T-cell (primary cell): ENCODE measurements at regions not wholly inside any gene's neighbourhood (a gene's known extent, or its start where the extent isn't known, plus 50 kb on each side); places are given as distances from the start of the nearest gene placed in this dataset.
"Not testable (repeated sequence)": the region's sequence is repeated elsewhere in the genome, so short reads cannot be mapped to it uniquely, and the experiment has no call there.

Experiments
- ATAC-seq, 4 experiments: fragments of 200-7000 bp in 3 of 4; fragments of 150-1000 bp in 1 of 4; cut with Tn5 transposase; replicated peaks in 1 of 4; 1 replicate in 3 of 4; 2 replicates in 1 of 4; pipeline ENCODE4 v1.10.0; 2021; ENCODE audit warnings: moderate library complexity in 3 of 4, mild to moderate bottlenecking in 2 of 4, moderate number of reproducible peaks in 1 of 4
- CTCF ChIA-PET, 2 donors: fragments of 300-600 bp; sonication (Branson Sonifier 250); formaldehyde crosslinking; loops; one replicate each; lab custom pipeline; 2022; ENCODE audit warnings: antibody characterized with exemption in 2 of 2; lab: Charles Lee
- POLR2A ChIA-PET, 2 donors: fragments of 300-600 bp; sonication (Branson Sonifier 250); formaldehyde crosslinking; loops; one replicate each; lab custom pipeline; 2022; ENCODE audit warnings: antibody characterized with exemption in 2 of 2; lab: Charles Lee
- DNase-seq, 35 experiments: peaks; one replicate each; pipeline versions ENCODE4 v3.0.0 to v3.0.0-alpha.2; 2013 to 2023
- H3K27ac ChIP-seq: one replicate; pipeline ENCODE4 v1.5.1; 2013; ENCODE audit warnings: low read length
- H3K27me3 ChIP-seq, 2 experiments: replicated peaks in 1 of 2; 1 replicate in 1 of 2; 2 replicates in 1 of 2; pipeline versions ENCODE4 v1.6.1 to v1.7.0; 2013; ENCODE audit warnings: low read length in 1 of 2, mixed read lengths in 1 of 2; ENCODE audit not compliant: control insufficient read depth in 2 of 2, insufficient read depth in 2 of 2; ENCODE audit errors: extremely low read depth in 1 of 2
- H3K36me3 ChIP-seq, 2 donors: 1 replicate in 1 of 2; 2 replicates in 1 of 2; pipeline versions ENCODE4 v1.6.1 to v1.7.0; 2013; ENCODE audit warnings: low read length in 1 of 2; ENCODE audit not compliant: control insufficient read depth in 2 of 2, insufficient read depth in 1 of 2; ENCODE audit errors: extremely low read depth in 1 of 2
- H3K4me1 ChIP-seq, 2 experiments: 1 replicate in 1 of 2; 2 replicates in 1 of 2; pipeline versions ENCODE4 v1.6.1 to v1.7.0; 2013; ENCODE audit warnings: low read length in 2 of 2, mixed read lengths in 1 of 2; ENCODE audit not compliant: insufficient read depth in 2 of 2, control insufficient read depth in 1 of 2; ENCODE audit errors: extremely low read depth in 1 of 2
- H3K4me3 ChIP-seq, 2 donors: 1 replicate in 1 of 2; 2 replicates in 1 of 2; pipeline versions ENCODE4 v1.5.1 to v1.7.0; 2013; ENCODE audit warnings: mild to moderate bottlenecking in 2 of 2, low read length in 1 of 2, moderate library complexity in 1 of 2; ENCODE audit not compliant: control insufficient read depth in 1 of 2; ENCODE audit errors: extremely low read depth in 1 of 2
- H3K9me3 ChIP-seq: 2 replicates; pipeline ENCODE4 v1.7.0; 2013
- H3K27ac Mint-ChIP-seq, 2 donors: one replicate each; pipeline ENCODE4 v1.8.0; 2020 to 2021; ENCODE audit warnings: mild to moderate bottlenecking in 2 of 2, mixed read lengths in 2 of 2
- H3K27me3 Mint-ChIP-seq, 2 donors: one replicate each; pipeline ENCODE4 v1.8.0; 2021 to 2022; ENCODE audit warnings: mixed read lengths in 2 of 2
- H3K36me3 Mint-ChIP-seq: one replicate; pipeline ENCODE4 v1.8.0; 2021; ENCODE audit warnings: mixed read lengths
- H3K4me1 Mint-ChIP-seq, 3 donors: one replicate each; pipeline ENCODE4 v1.8.0; 2020 to 2022; ENCODE audit warnings: mixed read lengths in 3 of 3, mild to moderate bottlenecking in 1 of 3
- H3K4me3 Mint-ChIP-seq, 3 donors: one replicate each; pipeline ENCODE4 v1.8.0; 2020 to 2022; ENCODE audit warnings: mild to moderate bottlenecking in 3 of 3, mixed read lengths in 3 of 3, moderate library complexity in 3 of 3
- H3K9me3 Mint-ChIP-seq, 3 donors: one replicate each; pipeline ENCODE4 v1.8.0; 2020 to 2022; ENCODE audit warnings: mixed read lengths in 3 of 3
- WGBS: methylation state at CpG from one replicate; pipeline ENCODE4 v1.1.5; 2013; ENCODE audit warnings: missing lambda C conversion rate; ENCODE audit not compliant: insufficient coverage; 5-methylcytosine and 5-hydroxymethylcytosine counted together

- H3K27me3 ChIP-seq, H3K36me3 Mint-ChIP-seq, ATAC-seq, H3K4me1 Mint-ChIP-seq, H3K9me3 ChIP-seq, H3K36me3 ChIP-seq, H3K4me1 ChIP-seq, H3K4me3 Mint-ChIP-seq, DNase-seq, H3K4me3 ChIP-seq, H3K27ac Mint-ChIP-seq, CTCF ChIA-PET, H3K27ac ChIP-seq, H3K27me3 Mint-ChIP-seq, H3K9me3 Mint-ChIP-seq: not testable (repeated sequence)
- 83% methylated on average over 1 of the region's 3 CpGs for WGBS
- POLR2A ChIA-PET: interaction anchor here in 1 of 2 donors (0.6 kb wide), 1 partner anchor 53 kb away, joined by 4 read pairs; no protein-coding TSS in a partner anchor
Observed at GRCh38 chr1:221973787-221974186, 231.9 kb upstream of the DUSP10 start.

GRCh38 chr1:221972276-221973235 is 230.7 kb upstream of the DUSP10 start:
- ATAC-seq: no peak
- Mint-ChIP-seq H3K27me3 (no peaks in the 10 kb centered on the region), H3K27ac (no peak overlapping the region), H3K36me3 (no peaks in the 10 kb centered on the region), H3K4me3 (no peak overlapping the region), H3K4me1 (no peaks in the 10 kb centered on the region), H3K9me3 (no peaks in the 10 kb centered on the region)
- Histone ChIP-seq H3K4me1 (no peaks in the 10 kb centered on the region), H3K27ac (no peak overlapping the region), H3K27me3 (no peaks in the 10 kb centered on the region), H3K36me3 (no peaks in the 10 kb centered on the region), H3K4me3 (no peak overlapping the region), H3K9me3 (no peaks in the 10 kb centered on the region)
- ChIA-PET POLR2A (no interaction called here), CTCF (interaction anchor here in 1 of 2 donors (0.6 kb wide), 1 partner anchor 9 kb away, joined by 6 read pairs; no protein-coding TSS in a partner anchor)
- no CpG with 5 or more reads among the region's 10 CpGs for WGBS
- no peak for DNase-seq

- H3K4me3 Mint-ChIP-seq, POLR2A ChIA-PET, H3K27me3 Mint-ChIP-seq, ATAC-seq, H3K27ac Mint-ChIP-seq, CTCF ChIA-PET, H3K27ac ChIP-seq, H3K27me3 ChIP-seq, H3K9me3 ChIP-seq, H3K9me3 Mint-ChIP-seq, H3K36me3 ChIP-seq, H3K4me3 ChIP-seq, H3K36me3 Mint-ChIP-seq, DNase-seq, H3K4me1 ChIP-seq, H3K4me1 Mint-ChIP-seq: not testable (repeated sequence)
- no CpG with 5 or more reads among the region's 8 CpGs for WGBS
Observed at GRCh38 chr1:221971035-221971434, 229.1 kb upstream of the DUSP10 start.

GRCh38 chr1:221969298-221969858 is 227.5 kb upstream of the DUSP10 start:
- H3K4me3 Mint-ChIP-seq, H3K4me3 ChIP-seq, H3K27me3 ChIP-seq, H3K9me3 Mint-ChIP-seq, H3K4me1 Mint-ChIP-seq, H3K4me1 ChIP-seq, H3K36me3 ChIP-seq, H3K27ac ChIP-seq, H3K9me3 ChIP-seq, H3K36me3 Mint-ChIP-seq, DNase-seq, CTCF ChIA-PET, H3K27ac Mint-ChIP-seq, H3K27me3 Mint-ChIP-seq, ATAC-seq, POLR2A ChIA-PET: not testable (repeated sequence)
- 97% methylated on average over 4 of the region's 6 CpGs for WGBS

- H3K27ac Mint-ChIP-seq, H3K36me3 Mint-ChIP-seq, H3K36me3 ChIP-seq, H3K4me3 Mint-ChIP-seq, H3K9me3 ChIP-seq, H3K4me1 ChIP-seq, H3K27ac ChIP-seq, POLR2A ChIA-PET, H3K4me1 Mint-ChIP-seq, H3K4me3 ChIP-seq, H3K27me3 Mint-ChIP-seq, DNase-seq, CTCF ChIA-PET, H3K9me3 Mint-ChIP-seq, H3K27me3 ChIP-seq, ATAC-seq: not testable (repeated sequence)
- 100% methylated on average over 4 of the region's 9 CpGs for WGBS
Observed at GRCh38 chr1:221967538-221967937, 225.6 kb upstream of the DUSP10 start.

GRCh38 chr1:221966888-221967287 is 225.0 kb upstream of the DUSP10 start:
- H3K4me1 ChIP-seq, ATAC-seq, H3K27me3 Mint-ChIP-seq, H3K9me3 ChIP-seq, H3K27ac ChIP-seq, H3K4me1 Mint-ChIP-seq, POLR2A ChIA-PET, H3K36me3 ChIP-seq, DNase-seq, H3K4me3 Mint-ChIP-seq, H3K9me3 Mint-ChIP-seq, H3K27me3 ChIP-seq, H3K4me3 ChIP-seq, H3K36me3 Mint-ChIP-seq, H3K27ac Mint-ChIP-seq, CTCF ChIA-PET: not testable (repeated sequence)
- 83% methylated on average over 7 of the region's 7 CpGs for WGBS
